Spleen (tissue), 11 donors: ENCODE measurements at regions not wholly inside any gene's neighbourhood (a gene's known extent, or its start where the extent isn't known, plus 50 kb on each side); places are given as distances from the start of the nearest gene placed in this dataset.
"Not testable (repeated sequence)": the region's sequence is repeated elsewhere in the genome, so short reads cannot be mapped to it uniquely, and the experiment has no call there.

ENCODE experiments used
- DNase-seq: peaks from one replicate; pipeline ENCODE4 v3.0.0-alpha.2; 2020
- H3K27ac ChIP-seq, 8 donors: fragments of 200-600 bp; sonication (generic) in 7 of 8; 1 replicate in 4 of 8; 2 replicates in 4 of 8; pipeline versions ENCODE4 v1.5.0 to v1.8.0; 2016 to 2021; ENCODE audit warnings: inconsistent platforms in 4 of 8, mild to moderate bottlenecking in 4 of 8, moderate library complexity in 1 of 8
- H3K27me3 ChIP-seq, 7 donors: fragments of 200-600 bp; sonication (generic) in 6 of 7; replicated peaks in 1 of 7; 1 replicate in 4 of 7; 2 replicates in 3 of 7; pipeline versions ENCODE4 v1.5.0 to v1.8.0; 2016 to 2021; ENCODE audit warnings: inconsistent platforms in 3 of 7, mild to moderate bottlenecking in 1 of 7
- H3K36me3 ChIP-seq, 6 donors: fragments of 200-600 bp; sonication (generic) in 5 of 6; 1 replicate in 4 of 6; 2 replicates in 2 of 6; pipeline versions ENCODE4 v1.5.0 to v1.8.0; 2016 to 2021; ENCODE audit warnings: inconsistent platforms in 2 of 6
- H3K4me1 ChIP-seq, 6 donors: fragments of 200-600 bp; sonication (generic) in 5 of 6; 1 replicate in 3 of 6; 2 replicates in 3 of 6; pipeline versions ENCODE4 v1.5.0 to v1.8.0; 2016 to 2021; ENCODE audit warnings: inconsistent platforms in 3 of 6
- H3K4me3 ChIP-seq, 8 donors: fragments of 200-600 bp; sonication (generic) in 7 of 8; 1 replicate in 4 of 8; 2 replicates in 4 of 8; pipeline versions ENCODE4 v1.5.0 to v1.8.0; 2016 to 2021; ENCODE audit warnings: inconsistent platforms in 4 of 8, mild to moderate bottlenecking in 4 of 8, moderate library complexity in 2 of 8
- H3K9me3 ChIP-seq, 8 donors: fragments of 200-600 bp; sonication (generic) in 7 of 8; 1 replicate in 4 of 8; 2 replicates in 4 of 8; pipeline versions ENCODE4 v1.5.0 to v1.8.0; 2016 to 2021; ENCODE audit warnings: inconsistent platforms in 4 of 8
- POLR2A ChIP-seq, 3 donors: fragments of 450-650 bp; IDR thresholded peaks; one replicate each; pipeline ENCODE4 v1.5.1; 2017; ENCODE audit warnings: antibody characterized with exemption in 3 of 3, mild to moderate bottlenecking in 1 of 3
- POLR2AphosphoS5 ChIP-seq, 3 donors: sonication (generic); formaldehyde crosslinking; IDR thresholded peaks; one replicate each; pipeline ENCODE4 v1.5.1; 2017; ENCODE audit warnings: antibody characterized with exemption in 3 of 3
- WGBS, 5 donors: extraction: QIAGEN DNeasy Blood & Tissue Kit in 3 of 5; methylation state at CpG; one replicate each; pipeline versions ENCODE4 v1.1.5 to v1.1.7; 2013 to 2018; 5-methylcytosine and 5-hydroxymethylcytosine counted together
- intact Hi-C: fragments of 100-400 bp; cut with DNase I; formaldehyde crosslinking; loops from one replicate; pipeline ENCODE4 v1.15.0; 2023; ENCODE audit warnings: low total_unique reads
- TF ChIP-seq, protein P1 (sequence below), 11 experiments: fragments of 200-600 bp in 7 of 11; fragments of 450-650 bp in 4 of 11; sonication (generic) in 4 of 11; IDR thresholded peaks in 8 of 11; conservative IDR thresholded peaks in 3 of 11; 1 replicate in 7 of 11; 2 replicates in 4 of 11; pipeline versions ENCODE4 v1.4.0 to v1.8.0; 2016 to 2021; ENCODE audit warnings: antibody characterized with exemption in 11 of 11, inconsistent platforms in 4 of 11, mild to moderate bottlenecking in 1 of 11
- donor health status: healthy with polysubstance abuse.
- donor health status: DM: no; HTN: no; CAD: no; lungs with moderate emphysema.
- donor health status: DM: no; HTN: no; CAD: no.
- donor health status: Bipolar disorder and iron deficiency.
- donor health status: healthy.
- donor health status: DM: no; HTN: no; CAD: no.
- donor health status: DM: yes; HTN: yes; CAD: no.

DNA sequence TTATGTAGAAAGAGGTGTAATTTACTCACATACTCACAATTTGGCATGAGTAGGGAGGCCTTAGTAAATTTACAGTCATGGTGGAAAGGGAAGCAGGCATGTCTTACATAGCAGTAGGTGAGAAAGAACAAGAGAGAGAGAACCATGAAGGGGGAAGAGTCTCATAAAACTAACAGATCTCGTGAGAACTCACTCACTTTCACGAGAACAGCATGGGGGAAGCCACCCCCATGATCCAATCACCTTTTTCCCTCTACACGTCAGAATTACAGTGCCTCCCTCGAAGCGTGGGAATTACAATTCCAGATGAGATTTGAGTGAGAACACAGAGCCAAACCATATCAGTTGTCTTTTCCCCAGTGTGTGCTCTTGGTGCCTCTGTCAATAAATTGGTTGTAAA is 855.3 kb downstream of the TBL1XR1 start:
- TF ChIP-seq POLR2AphosphoS5 (IDR thresholded peaks at IDR 0.05) (no peak), POLR2A (IDR thresholded peaks at IDR 0.05) (no peak)
- TF ChIP-seq, protein P1, sequence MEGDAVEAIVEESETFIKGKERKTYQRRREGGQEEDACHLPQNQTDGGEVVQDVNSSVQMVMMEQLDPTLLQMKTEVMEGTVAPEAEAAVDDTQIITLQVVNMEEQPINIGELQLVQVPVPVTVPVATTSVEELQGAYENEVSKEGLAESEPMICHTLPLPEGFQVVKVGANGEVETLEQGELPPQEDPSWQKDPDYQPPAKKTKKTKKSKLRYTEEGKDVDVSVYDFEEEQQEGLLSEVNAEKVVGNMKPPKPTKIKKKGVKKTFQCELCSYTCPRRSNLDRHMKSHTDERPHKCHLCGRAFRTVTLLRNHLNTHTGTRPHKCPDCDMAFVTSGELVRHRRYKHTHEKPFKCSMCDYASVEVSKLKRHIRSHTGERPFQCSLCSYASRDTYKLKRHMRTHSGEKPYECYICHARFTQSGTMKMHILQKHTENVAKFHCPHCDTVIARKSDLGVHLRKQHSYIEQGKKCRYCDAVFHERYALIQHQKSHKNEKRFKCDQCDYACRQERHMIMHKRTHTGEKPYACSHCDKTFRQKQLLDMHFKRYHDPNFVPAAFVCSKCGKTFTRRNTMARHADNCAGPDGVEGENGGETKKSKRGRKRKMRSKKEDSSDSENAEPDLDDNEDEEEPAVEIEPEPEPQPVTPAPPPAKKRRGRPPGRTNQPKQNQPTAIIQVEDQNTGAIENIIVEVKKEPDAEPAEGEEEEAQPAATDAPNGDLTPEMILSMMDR (IDR thresholded peaks at IDR 0.05 in 8 of 11, conservative IDR thresholded peaks at IDR 0.05 in 3 of 11): no peak
- Histone ChIP-seq H3K27ac (no peak overlapping the region), H3K4me1 (no peaks in the 10 kb centered on the region), H3K36me3 (no peaks in the 10 kb centered on the region), H3K4me3 (no peak overlapping the region), H3K9me3 (peaks cover 0 to 39% (median 19%) of the 10 kb centered on the region in 8 donors), H3K27me3 (no peaks in the 10 kb centered on the region)
- DNase-seq: no peak
- WGBS, 5 donors: 77 to 91% (median 84%) methylated on average over 5 of the region's 5 CpGs
- intact Hi-C loops: no loop called here

DNA sequence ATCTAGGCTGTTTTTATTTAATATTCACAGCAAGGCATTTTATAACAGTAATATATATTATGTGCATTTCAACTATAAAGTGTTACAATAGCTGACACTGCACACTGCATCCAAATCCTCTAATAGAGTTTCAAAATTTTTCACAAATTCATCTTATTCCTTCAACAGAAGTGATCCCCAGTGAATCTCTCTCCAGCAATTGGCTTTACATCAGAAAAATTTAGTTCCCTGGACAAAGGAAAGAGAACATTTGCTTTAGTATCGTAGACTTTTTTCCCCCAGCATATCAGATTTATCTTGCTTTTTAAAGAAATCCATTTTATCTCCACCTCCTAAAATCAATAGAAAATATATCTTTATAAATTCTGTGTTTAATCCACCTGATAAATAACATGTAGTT is 868.6 kb downstream of the TBL1XR1 start:
- Histone ChIP-seq H3K4me1 (no peaks in the 10 kb centered on the region), H3K27ac (no peak overlapping the region), H3K27me3 (no peaks in the 10 kb centered on the region), H3K9me3 (peaks cover 0 to 9% (median 0%) of the 10 kb centered on the region in 8 donors), H3K36me3 (no peaks in the 10 kb centered on the region), H3K4me3 (no peak overlapping the region)
- TF ChIP-seq POLR2A (IDR thresholded peaks at IDR 0.05): no peak
- TF ChIP-seq POLR2AphosphoS5 (IDR thresholded peaks at IDR 0.05): no peak
- TF ChIP-seq, protein P1 (IDR thresholded peaks at IDR 0.05 in 8 of 11, conservative IDR thresholded peaks at IDR 0.05 in 3 of 11): no peak
- WGBS, 5 donors: 87 to 98% (median 88%) methylated on average over 1 of the region's 1 CpG
- DNase-seq: no peak
- intact Hi-C loops: no loop called here

DNA sequence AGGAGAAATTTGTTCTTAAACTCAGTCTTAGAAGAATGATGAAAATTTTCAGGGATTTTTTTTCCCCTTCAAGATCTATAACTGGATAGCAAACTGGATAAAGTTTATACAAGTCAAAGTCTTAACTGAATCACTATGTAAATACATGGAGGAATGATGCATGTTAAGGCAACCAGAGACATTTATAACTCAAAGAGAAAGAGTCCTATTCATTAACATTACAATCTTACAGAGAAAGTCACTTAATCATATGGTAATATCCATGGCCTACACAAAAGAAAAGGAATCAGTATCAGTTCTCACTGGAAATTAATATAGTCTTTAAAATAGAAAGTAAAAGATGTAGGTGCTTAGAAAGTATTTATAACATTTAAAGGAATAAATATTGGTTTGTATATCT is 869.1 kb downstream of the TBL1XR1 start:
- no peaks in the 10 kb centered on the region for H3K36me3 ChIP-seq
- no peaks in the 10 kb centered on the region for H3K27me3 ChIP-seq
- no peak overlapping the region for H3K27ac ChIP-seq
- H3K4me1 ChIP-seq: no peaks in the 10 kb centered on the region
- intact Hi-C loops: no loop called here
- TF ChIP-seq POLR2A (IDR thresholded peaks at IDR 0.05) (no peak), POLR2AphosphoS5 (IDR thresholded peaks at IDR 0.05) (no peak)
- TF ChIP-seq, protein P1 (IDR thresholded peaks at IDR 0.05 in 8 of 11, conservative IDR thresholded peaks at IDR 0.05 in 3 of 11): no peak
- no peak for DNase-seq
- H3K4me3 ChIP-seq: no peak overlapping the region
- H3K9me3 ChIP-seq: peaks cover 0 to 7% (median 0%) of the 10 kb centered on the region in 8 donors

DNA sequence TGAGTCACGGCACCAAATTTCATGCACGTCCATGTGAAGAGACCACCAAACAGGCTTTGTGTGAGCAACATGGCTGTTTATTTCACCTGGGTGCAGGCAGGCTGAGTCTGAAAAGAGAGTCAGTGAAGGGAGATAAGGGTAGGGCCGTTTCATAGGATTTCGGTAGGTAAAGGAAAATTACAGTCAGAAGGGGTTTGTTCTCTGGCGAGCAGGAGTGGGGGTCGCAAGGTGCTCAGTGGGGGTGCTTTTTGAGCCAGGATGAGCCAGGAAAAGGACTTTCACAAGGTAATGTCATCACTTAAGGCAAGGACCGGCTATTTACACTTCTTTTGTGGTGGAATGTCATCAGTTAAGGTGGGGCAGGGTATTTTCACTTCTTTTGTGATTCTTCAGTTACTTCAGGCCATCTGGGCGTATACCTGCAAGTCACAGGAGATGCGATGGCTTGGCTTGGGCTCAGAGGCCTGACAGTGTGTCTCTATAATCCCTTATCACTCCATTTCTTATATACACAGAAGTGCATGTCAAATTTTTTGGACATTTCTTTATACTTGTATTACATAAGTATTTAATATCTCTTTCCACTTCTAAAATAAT is 870.3 kb downstream of the TBL1XR1 start:
- H3K4me3 ChIP-seq, H3K4me1 ChIP-seq, H3K36me3 ChIP-seq, H3K27ac ChIP-seq, H3K27me3 ChIP-seq, intact Hi-C loops, DNase-seq, H3K9me3 ChIP-seq: not testable (repeated sequence)
- WGBS, 5 donors: 67 to 74% (median 72%) methylated on average over 9 of the region's 9 CpGs

GRCh38 chr3:176321532-176321931 is 875.8 kb downstream of the TBL1XR1 start:
- H3K36me3 ChIP-seq, H3K9me3 ChIP-seq, DNase-seq, intact Hi-C loops, H3K4me3 ChIP-seq, H3K4me1 ChIP-seq, H3K27me3 ChIP-seq, H3K27ac ChIP-seq: not testable (repeated sequence)
- 77 to 93% (median 84%) methylated on average over 6 to 8 of the region's 8 CpGs for WGBS, 5 donors
